K562 (cell line): ENCODE measurements at regions not wholly inside any gene's neighbourhood (a gene's known extent, or its start where the extent isn't known, plus 50 kb on each side); places are given as distances from the start of the nearest gene placed in this dataset.

Experiments
- ATAC-seq: fragments of 200-7000 bp; cut with Tn5 transposase; 3 replicates; pipeline ENCODE4 v1.9.1; 2020; ENCODE audit warnings: moderate library complexity
- BruUV-seq: library from RNA; stranded (reverse); fragments of 400-500 nt; replicated peaks from 2 replicates; lab custom pipeline; 2021; lab: Mats Ljungman, UMichigan
- CTCF ChIA-PET: fragments of 300-600 bp; formaldehyde crosslinking; extraction: SDS; loops from one replicate; lab custom pipeline; 2021; ENCODE audit warnings: low intra/inter-chr PET ratio; lab: Yijun Ruan, JAX
- POLR2A ChIA-PET: fragments of 300-600, 350-650 bp; sonication (Branson Sonifier 250); formaldehyde crosslinking; extraction: SDS; loops from one replicate; lab custom pipeline; 2021; ENCODE audit warnings: antibody characterized with exemption, inconsistent platforms; lab: Yijun Ruan, JAX
- DNase-seq, 4 experiments: peaks; one replicate each; pipeline versions ENCODE4 v3.0.0 to v3.0.0-alpha.2; 2011 to 2018; ENCODE audit warnings: low spot score in 3 of 4, mixed read lengths in 3 of 4; ENCODE audit errors: extremely low read depth in 1 of 4
- FAIRE-seq: peaks from 2 replicates; lab custom pipeline; 2011; peaks lifted over from hg19 to GRCh38; lab: Jason Lieb, UNC
- H2AFZ ChIP-seq: 2 replicates; pipeline ENCODE4 v1.6.0; 2011; ENCODE audit warnings: low read depth, low read length, control low read depth, inconsistent platforms
- H3K27ac ChIP-seq: fragments of 200-600 bp; 3 replicates; pipeline ENCODE4 v1.8.0; 2011; ENCODE audit warnings: low read depth, mild to moderate bottlenecking, control low read depth, inconsistent platforms, low read length, moderate library complexity, mixed read lengths; ENCODE audit errors: extremely low read depth
- H3K27me3 ChIP-seq, 2 experiments: fragments of 300-600 bp in 1 of 2; 2 replicates in 1 of 2; 3 replicates in 1 of 2; pipeline versions ENCODE4 v1.6.0 to v1.8.0; 2011; ENCODE audit warnings: inconsistent platforms in 2 of 2, low read length in 2 of 2, mild to moderate bottlenecking in 1 of 2, mixed read lengths in 1 of 2, moderate library complexity in 1 of 2; ENCODE audit not compliant: control insufficient read depth in 2 of 2, insufficient read depth in 2 of 2
- H3K36me3 ChIP-seq: fragments of 300-600 bp; 3 replicates; pipeline ENCODE4 v1.8.0; 2011; ENCODE audit warnings: mild to moderate bottlenecking, low read length, inconsistent platforms; ENCODE audit not compliant: control insufficient read depth, insufficient read depth
- H3K4me1 ChIP-seq, 2 experiments: fragments of 200-600 bp in 1 of 2; replicated peaks in 1 of 2; 2 replicates in 1 of 2; 3 replicates in 1 of 2; pipeline versions ENCODE4 v1.5.1 to v1.8.0; 2011; ENCODE audit warnings: inconsistent platforms in 2 of 2, low read length in 2 of 2, mild to moderate bottlenecking in 1 of 2, mixed read lengths in 1 of 2, moderate library complexity in 1 of 2; ENCODE audit not compliant: control insufficient read depth in 2 of 2, insufficient read depth in 2 of 2
- H3K4me2 ChIP-seq: 2 replicates; pipeline ENCODE4 v1.6.1; 2011; ENCODE audit warnings: low read length, control low read depth, inconsistent platforms, mixed read lengths; ENCODE audit not compliant: insufficient read depth
- H3K4me3 ChIP-seq: fragments of 200-600 bp; sonication (generic), shearing (Covaris generic); 2 replicates; pipeline ENCODE4 v1.5.1; 2016; ENCODE audit warnings: control low read depth, inconsistent platforms
- H3K79me2 ChIP-seq: fragments of 200-600 bp; 3 replicates; pipeline ENCODE4 v1.8.0; 2011; ENCODE audit warnings: low read length, inconsistent platforms; ENCODE audit not compliant: control insufficient read depth, insufficient read depth
- H3K9ac ChIP-seq, 2 experiments: 2 replicates each; pipeline versions ENCODE4 v1.6.0 to v1.6.1; 2011; ENCODE audit warnings: low read depth in 2 of 2, low read length in 2 of 2, control low read depth in 1 of 2, inconsistent platforms in 1 of 2, mild to moderate bottlenecking in 1 of 2, mixed read lengths in 1 of 2; ENCODE audit not compliant: insufficient read depth in 1 of 2
- H3K9me1 ChIP-seq: one replicate; pipeline ENCODE4 v1.6.0; 2011; ENCODE audit warnings: inconsistent platforms, mild to moderate bottlenecking, low read length, moderate library complexity; ENCODE audit not compliant: control insufficient read depth, insufficient read depth
- H3K9me3 ChIP-seq: replicated peaks from 2 replicates; pipeline ENCODE4 v1.5.1; 2011; ENCODE audit warnings: low read depth, low read length, inconsistent platforms; ENCODE audit not compliant: control insufficient read depth, insufficient read depth
- H4K20me1 ChIP-seq: replicated peaks from 2 replicates; pipeline ENCODE4 v1.6.1; 2011; ENCODE audit warnings: low read length, inconsistent platforms, mixed read lengths; ENCODE audit not compliant: control insufficient read depth, insufficient read depth
- FIP1L1 ChIP-seq: fragments of 200-400 bp; formaldehyde crosslinking; IDR thresholded peaks from 2 replicates; pipeline ENCODE4 v1.6.1; 2018; ENCODE audit warnings: mild to moderate bottlenecking, low read depth, low read length; ENCODE audit not compliant: poor library complexity, severe bottlenecking
- FOXK1 ChIP-seq: sonication (generic); formaldehyde crosslinking; IDR thresholded peaks from 2 replicates; pipeline ENCODE4 v1.8.0; 2022; ENCODE audit warnings: missing genetic modification reagents, mild to moderate bottlenecking, borderline replicate concordance
- HMG20B ChIP-seq: fragments of 250-450 bp; sonication (Bioruptor Pico); IDR thresholded peaks from 2 replicates; pipeline ENCODE4 v1.5.0; 2021; ENCODE audit warnings: mild to moderate bottlenecking
- MAFK ChIP-seq: IDR thresholded peaks from 2 replicates; pipeline ENCODE4 v1.6.1; 2011; ENCODE audit warnings: low read length, improper control_type of control experiment
- MEF2D ChIP-seq: conservative IDR thresholded peaks from 2 replicates; pipeline ENCODE4 v1.6.1; 2016; ENCODE audit warnings: low read depth, missing genetic modification characterization, missing compliant biosample characterization
- PHB ChIP-seq: fragments of 250-450 bp; sonication (Bioruptor Pico); IDR thresholded peaks from 2 replicates; pipeline ENCODE4 v1.5.0; 2021
- POLR3G ChIP-seq: IDR thresholded peaks from 2 replicates; pipeline ENCODE4 v1.6.1; 2011; ENCODE audit not compliant: insufficient read length, insufficient replicate concordance; ENCODE audit errors: extremely low read depth
- ZFP36 ChIP-seq: fragments of 150-350 bp; IDR thresholded peaks from 2 replicates; pipeline ENCODE4 v1.6.1; 2018; ENCODE audit warnings: low read length, low read depth; ENCODE audit not compliant: partially characterized antibody
- ZNF696 ChIP-seq: fragments of 250-450 bp; sonication (Bioruptor Pico); conservative IDR thresholded peaks from 2 replicates; pipeline ENCODE4 v1.4.0; 2020; ENCODE audit warnings: mild to moderate bottlenecking, moderate library complexity
- ZNF780A ChIP-seq: fragments of 250-450 bp; sonication (Bioruptor Pico); IDR thresholded peaks from 2 replicates; pipeline ENCODE4 v1.5.0; 2021; ENCODE audit warnings: mild to moderate bottlenecking
- WGBS: fragments of 100-300 bp; shearing (Covaris generic); methylation state at CpG from one replicate; pipeline ENCODE4 v1.1.6; 2016; ENCODE audit warnings: low coverage, mixed read lengths; ENCODE audit not compliant: insufficient coverage; ENCODE audit errors: missing lambda C conversion rate; 5-methylcytosine and 5-hydroxymethylcytosine counted together
- in situ Hi-C: fragments of 300-500 bp; cut with MboI; formaldehyde crosslinking; loops from 4 replicates; pipeline ENCODE4 v1.15.0; 2018; ENCODE audit warnings: inconsistent platforms, mixed read lengths
- intact Hi-C: fragments of 100-400 bp; cut with micrococcal nuclease; formaldehyde crosslinking; loops from 2 replicates; pipeline ENCODE4 v1.14.2; 2022
- TF ChIP-seq, protein P1 (sequence below): conservative IDR thresholded peaks from 2 replicates; pipeline ENCODE4 v1.6.1; 2011; ENCODE audit warnings: low read depth, mild to moderate bottlenecking, low read length; ENCODE audit not compliant: control insufficient read depth
- TF ChIP-seq, protein P2 (sequence below): fragments of 450-650 bp; formaldehyde crosslinking; IDR thresholded peaks from 2 replicates; pipeline ENCODE4 v1.4.0; 2020; ENCODE audit warnings: mild to moderate bottlenecking, moderate library complexity
- TF ChIP-seq, protein P3 (sequence below): fragments of 250-450 bp; sonication (Bioruptor Pico); IDR thresholded peaks from 2 replicates; pipeline ENCODE4 v1.5.0; 2021; ENCODE audit warnings: mild to moderate bottlenecking, moderate library complexity
- TF ChIP-seq, protein P4 (sequence below): fragments of 250-450 bp; sonication (Bioruptor Pico); IDR thresholded peaks from 2 replicates; pipeline ENCODE4 v1.4.0; 2020; ENCODE audit warnings: borderline replicate concordance

DNA sequence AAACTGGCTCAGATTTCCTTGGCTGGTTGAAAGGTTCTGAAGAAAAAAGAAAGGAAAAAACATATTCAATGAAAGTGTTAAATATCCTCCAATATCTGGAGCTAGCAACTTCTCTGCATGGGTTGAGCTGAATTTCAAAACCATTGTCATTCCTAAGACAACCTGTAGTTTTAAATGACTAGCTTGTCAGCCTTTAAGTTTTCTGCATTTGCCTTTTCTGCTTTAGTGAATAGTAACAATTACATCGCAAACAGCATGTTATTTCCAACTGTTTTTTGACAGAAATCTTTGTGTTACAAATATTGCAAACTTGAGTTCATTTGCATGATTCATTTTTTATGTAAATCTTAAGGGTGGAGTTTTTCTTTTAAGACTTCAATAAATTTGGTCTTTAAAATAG lies 852.3 kb upstream of the CELF2 start (continued):
- TF ChIP-seq, protein P1, sequence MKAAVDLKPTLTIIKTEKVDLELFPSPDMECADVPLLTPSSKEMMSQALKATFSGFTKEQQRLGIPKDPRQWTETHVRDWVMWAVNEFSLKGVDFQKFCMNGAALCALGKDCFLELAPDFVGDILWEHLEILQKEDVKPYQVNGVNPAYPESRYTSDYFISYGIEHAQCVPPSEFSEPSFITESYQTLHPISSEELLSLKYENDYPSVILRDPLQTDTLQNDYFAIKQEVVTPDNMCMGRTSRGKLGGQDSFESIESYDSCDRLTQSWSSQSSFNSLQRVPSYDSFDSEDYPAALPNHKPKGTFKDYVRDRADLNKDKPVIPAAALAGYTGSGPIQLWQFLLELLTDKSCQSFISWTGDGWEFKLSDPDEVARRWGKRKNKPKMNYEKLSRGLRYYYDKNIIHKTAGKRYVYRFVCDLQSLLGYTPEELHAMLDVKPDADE = no peak
- TF ChIP-seq PHB (CRISPR knock-in tag) (no peak), ZFP36 (no peak), FOXK1 (CRISPR knock-in tag) (no peak)
- TF ChIP-seq, protein P2, sequence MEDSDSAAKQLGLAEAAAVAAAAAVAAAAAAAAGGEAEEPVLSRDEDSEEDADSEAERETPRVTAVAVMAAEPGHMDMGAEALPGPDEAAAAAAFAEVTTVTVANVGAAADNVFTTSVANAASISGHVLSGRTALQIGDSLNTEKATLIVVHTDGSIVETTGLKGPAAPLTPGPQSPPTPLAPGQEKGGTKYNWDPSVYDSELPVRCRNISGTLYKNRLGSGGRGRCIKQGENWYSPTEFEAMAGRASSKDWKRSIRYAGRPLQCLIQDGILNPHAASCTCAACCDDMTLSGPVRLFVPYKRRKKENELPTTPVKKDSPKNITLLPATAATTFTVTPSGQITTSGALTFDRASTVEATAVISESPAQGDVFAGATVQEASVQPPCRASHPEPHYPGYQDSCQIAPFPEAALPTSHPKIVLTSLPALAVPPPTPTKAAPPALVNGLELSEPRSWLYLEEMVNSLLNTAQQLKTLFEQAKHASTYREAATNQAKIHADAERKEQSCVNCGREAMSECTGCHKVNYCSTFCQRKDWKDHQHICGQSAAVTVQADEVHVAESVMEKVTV (CRISPR knock-in tag) = no peak

DNA sequence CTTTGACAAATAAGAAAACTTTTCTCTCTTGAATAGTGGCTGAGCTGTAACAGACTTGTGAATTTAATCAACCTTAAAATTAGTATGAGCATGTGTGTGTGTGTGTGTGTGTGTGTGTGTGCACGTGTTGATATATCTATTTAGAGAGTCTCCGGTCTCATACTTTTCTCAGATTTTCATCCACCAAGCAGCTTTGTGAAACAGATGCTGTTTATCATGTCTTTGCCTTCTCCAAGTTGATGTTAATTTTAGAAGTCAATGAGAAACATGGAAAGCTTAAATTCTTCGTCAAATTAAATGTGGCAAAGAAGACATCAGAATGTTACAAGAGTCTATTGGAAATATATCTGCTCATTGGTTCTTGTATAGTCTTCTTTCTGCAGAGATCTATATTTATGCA lies 839.2 kb upstream of the CELF2 start:
- Histone ChIP-seq H3K27me3 (no peaks in the 10 kb centered on the region), H3K79me2 (no peaks in the 10 kb centered on the region), H3K27ac (no peak overlapping the region), H3K4me1 (no peaks in the 10 kb centered on the region), H2AFZ (no peak overlapping the region), H4K20me1 (no peaks in the 10 kb centered on the region), H3K9me1 (no peaks in the 10 kb centered on the region), H3K4me3 (no peak overlapping the region), H3K9me3 (no peaks in the 10 kb centered on the region), H3K36me3 (no peaks in the 10 kb centered on the region), H3K9ac (no peak overlapping the region), H3K4me2 (no peak overlapping the region)
- intact Hi-C loops (no loop called here), in situ Hi-C loops (no loop called here)
- WGBS = 3% methylated on average over 3 of the region's 3 CpGs
- FAIRE-seq (no peak), DNase-seq (no peak), ATAC-seq (no peak)
- BruUV-seq = no TSS peak
- ChIA-PET CTCF (no interaction called here), POLR2A (no interaction called here)
- TF ChIP-seq POLR3G (no peak), MAFK (no peak), FIP1L1 (no peak), MEF2D (tag) (no peak), ZNF780A (CRISPR knock-in tag) (no peak), ZNF696 (no peak), HMG20B (no peak)
- TF ChIP-seq, protein P3, sequence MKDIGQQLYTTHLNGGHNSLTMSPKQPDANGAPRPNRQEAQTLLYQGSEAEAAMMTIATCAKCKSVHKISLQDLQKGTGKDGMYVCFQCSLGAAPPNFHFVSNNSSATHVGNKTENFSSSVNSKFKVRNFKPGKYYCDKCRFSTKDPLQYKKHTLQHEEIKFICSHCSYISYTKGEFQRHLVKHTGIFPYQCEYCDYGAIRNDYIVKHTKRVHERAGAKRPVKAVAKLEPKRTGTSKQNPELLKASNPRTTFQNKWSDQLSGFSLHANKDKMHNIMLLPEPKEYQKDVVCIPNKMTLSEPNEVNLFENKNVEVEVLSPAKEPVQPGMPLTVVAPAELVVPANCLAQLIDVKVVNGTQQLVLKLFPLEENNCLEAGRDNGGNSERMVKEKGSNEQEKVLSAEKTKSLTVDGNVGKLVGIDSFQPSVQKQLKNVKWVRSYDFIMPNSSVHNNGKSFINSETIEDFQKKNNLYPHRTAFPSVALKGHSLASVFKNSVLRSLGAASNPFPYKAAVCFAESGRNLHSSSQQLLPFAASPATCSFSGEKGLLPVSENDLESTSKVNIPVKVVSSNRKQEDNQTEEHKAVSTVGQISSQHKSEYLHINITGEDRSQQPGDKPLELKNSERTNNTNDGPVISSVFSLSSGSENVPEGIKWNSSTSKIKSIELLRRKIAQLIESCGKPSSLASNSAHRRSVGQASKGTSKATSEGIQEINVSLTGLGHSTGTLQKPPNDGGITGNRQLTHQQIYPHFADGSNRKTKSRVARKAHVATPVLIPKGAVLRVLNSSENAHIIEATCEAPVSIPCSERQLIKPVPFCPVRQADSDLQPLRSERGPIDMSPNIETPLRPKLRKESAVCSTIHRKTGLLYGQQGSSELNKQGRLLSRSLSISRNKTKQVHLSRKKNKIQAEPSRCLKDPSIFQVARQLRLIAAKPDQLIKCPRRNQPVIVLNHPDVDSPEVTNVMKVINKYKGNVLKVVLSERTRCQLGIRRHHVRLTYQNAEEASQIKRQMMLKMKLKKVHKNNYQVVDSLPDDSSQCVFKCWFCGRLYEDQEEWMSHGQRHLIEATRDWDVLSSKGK (CRISPR knock-in tag) = no peak
- TF ChIP-seq, protein P4, sequence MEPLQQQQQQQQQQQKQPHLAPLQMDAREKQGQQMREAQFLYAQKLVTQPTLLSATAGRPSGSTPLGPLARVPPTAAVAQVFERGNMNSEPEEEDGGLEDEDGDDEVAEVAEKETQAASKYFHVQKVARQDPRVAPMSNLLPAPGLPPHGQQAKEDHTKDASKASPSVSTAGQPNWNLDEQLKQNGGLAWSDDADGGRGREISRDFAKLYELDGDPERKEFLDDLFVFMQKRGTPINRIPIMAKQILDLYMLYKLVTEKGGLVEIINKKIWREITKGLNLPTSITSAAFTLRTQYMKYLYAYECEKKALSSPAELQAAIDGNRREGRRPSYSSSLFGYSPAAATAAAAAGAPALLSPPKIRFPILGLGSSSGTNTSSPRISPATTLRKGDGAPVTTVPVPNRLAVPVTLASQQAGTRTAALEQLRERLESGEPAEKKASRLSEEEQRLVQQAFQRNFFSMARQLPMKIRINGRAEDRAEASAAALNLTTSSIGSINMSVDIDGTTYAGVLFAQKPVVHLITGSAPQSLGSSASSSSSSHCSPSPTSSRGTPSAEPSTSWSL = no peak
